HG03175 (cell line): ENCODE measurements at regions not wholly inside any gene's neighbourhood (a gene's known extent, or its start where the extent isn't known, plus 50 kb on each side); places are given as distances from the start of the nearest gene placed in this dataset.
"Not testable (repeated sequence)": the region's sequence is repeated elsewhere in the genome, so short reads cannot be mapped to it uniquely, and the experiment has no call there.

Experiments
- ATAC-seq: cut with Tn5 transposase; IDR thresholded peaks from one replicate; pipeline ENCODE4 v1.9.1; 2021; ENCODE audit warnings: mild to moderate bottlenecking, moderate library complexity; ENCODE audit not compliant: unreplicated experiment

DNA sequence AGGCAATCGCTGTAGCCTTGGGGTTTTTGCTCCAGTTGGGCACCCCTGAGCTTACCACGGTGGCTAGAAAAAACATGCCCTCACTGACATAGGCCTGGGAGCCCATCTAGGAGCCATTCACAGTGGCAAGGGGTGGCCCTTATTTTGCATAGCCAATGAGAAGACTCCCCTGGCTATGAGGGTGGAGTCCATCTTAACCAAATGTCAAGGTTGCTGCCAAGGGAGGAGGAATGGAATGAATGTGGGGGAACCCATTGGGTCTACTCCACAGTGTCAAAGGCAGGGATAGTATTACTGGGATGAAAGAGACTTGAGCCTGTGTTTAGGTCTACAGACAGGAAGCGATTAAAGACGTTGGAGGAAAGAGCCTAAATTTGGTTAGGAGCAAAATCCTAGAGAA lies 295.7 kb upstream of the PLGLB2 start:
- ATAC-seq: not testable (repeated sequence)

DNA sequence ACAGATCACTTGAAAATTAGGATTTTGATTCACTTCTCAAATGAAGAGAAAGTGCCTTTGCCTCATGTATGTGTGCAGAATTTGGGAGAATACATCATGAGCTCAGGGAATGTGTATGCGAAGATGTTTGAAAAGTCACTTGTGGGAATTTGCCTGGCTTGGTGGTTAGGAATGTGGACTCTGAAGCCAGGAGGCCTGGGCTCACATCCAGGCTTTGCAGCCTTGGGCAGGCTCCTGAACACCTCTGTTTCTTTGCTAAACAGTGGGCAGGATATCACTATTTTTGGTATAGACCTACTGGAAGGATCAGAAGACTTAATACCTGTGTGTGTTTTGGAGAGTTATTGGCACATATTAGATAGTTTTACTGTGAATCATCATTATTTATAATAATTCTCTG lies 295.0 kb upstream of the PLGLB2 start:
- ATAC-seq: not testable (repeated sequence)

DNA sequence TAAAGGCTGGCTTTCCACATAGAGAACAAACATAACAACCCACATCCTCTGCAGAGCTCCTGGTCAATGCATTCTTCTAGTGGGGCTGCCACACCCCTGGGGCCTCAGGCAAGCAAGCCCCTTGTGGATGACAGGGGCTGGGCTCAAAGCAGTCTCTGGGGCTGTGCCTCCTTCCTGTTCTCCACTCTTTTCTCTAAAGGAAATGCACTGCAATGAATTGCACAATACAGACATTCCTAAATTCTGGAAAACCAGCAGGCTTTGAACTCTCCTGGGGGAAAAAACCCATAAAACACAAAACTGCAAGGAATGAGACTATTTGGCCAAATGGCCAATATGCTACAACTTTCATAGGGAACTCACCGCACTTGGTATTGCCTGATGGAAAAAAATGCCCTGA lies 293.9 kb upstream of the PLGLB2 start:
- not testable (repeated sequence) for ATAC-seq

DNA sequence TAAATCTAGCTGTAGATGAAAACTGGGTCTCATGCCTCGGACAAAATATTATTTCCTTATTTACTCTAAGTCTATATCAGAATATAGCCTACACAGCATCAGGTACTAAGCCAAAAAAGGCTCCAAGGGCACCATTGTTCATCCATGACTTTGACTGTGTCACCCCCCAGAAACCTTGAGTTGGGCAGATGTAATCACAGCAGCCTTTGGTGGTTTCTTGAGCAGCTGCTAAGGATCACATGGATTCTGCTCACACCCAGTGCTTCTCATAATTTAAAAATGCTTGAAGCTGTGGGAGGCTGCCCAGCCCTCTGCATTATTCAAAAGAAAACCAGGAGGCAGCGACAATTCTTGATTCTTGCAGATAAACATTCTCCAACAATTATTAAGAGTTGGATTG lies 293.5 kb upstream of the PLGLB2 start:
- not testable (repeated sequence) for ATAC-seq

DNA sequence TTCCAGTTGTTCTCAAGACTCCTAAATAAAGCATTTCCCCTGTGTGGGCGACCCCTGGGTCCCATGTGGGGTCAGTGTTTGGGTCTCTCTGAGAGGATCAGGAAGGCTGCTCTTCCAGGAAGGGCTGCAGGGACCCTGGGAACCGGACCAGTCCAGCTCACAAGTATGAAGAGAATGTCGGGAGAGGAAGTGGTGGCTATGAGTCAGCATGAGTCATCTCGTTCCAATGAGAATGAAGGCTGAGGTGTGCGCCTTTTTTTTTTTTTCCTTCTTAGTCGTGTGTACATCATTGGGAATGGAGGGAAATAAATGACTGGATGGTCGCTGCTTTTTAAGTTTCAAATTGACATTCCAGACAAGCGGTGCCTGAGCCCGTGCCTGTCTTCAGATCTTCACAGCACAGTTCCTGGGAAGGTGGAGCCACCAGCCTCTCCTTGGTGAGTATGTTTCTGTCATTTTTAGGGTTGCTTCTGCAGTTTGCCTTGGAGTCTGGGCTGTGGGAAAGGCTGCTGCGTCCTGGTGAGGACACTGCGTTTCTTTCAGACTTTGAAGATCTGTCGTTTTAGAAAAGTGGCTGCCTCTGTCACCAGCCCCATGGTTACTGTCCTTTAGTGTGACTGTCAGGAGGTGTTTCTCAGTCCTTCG lies 292.6 kb upstream of the PLGLB2 start:
- ATAC-seq: peak; percentile 47

DNA sequence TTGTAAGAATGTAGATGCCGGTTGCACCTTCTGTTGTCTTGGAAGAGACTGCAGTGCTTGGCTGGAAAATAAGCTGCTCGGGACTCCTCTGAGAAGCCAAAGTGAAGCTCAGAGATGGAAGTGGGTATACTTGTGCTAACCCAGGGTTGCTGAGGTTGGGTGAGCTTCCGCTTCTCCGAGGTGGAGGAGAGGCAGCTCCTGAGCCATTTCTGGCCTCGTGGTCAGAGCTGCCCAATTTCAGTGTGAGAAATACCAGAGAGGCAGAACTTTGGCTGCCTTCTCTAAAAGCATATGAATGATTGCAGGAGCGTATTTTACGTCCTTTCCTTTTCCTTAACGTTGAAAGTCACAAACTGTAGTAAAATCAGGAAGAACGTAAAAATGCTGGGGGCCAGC lies 292.0 kb upstream of the PLGLB2 start:
- peak; percentile 28 for ATAC-seq

DNA sequence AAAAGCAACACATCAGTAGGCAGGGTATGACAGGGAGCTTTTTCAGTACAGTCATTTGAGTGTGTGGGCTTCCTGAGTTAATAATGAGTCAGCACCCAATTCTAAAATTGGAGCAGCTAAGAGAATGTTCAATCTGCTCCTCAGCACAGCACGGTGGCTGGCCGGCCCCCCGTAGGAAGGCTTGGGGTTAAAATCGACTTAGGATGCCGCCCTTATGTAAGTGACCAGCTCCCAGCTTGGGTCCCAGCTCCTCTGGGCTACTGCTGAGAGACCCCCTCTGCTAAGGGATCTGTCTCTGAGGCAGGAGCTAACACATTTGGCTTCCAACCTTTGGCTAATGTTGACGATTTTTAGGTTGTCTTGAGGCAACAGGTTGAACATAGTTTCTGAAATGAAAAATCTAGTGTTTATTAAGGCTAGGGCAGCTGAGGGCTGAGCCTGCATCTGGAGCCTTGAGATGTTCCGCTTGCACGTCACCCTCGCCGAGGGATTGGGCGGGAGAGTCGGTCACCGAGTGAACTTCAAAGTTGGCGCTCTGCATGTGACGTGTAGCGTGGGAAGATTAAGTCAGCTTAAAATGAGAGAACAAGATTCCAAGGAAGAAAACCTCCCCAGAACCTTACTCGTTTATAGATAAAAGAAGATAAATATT lies 291.3 kb upstream of the PLGLB2 start:
- ATAC-seq: peak; percentile 78

DNA sequence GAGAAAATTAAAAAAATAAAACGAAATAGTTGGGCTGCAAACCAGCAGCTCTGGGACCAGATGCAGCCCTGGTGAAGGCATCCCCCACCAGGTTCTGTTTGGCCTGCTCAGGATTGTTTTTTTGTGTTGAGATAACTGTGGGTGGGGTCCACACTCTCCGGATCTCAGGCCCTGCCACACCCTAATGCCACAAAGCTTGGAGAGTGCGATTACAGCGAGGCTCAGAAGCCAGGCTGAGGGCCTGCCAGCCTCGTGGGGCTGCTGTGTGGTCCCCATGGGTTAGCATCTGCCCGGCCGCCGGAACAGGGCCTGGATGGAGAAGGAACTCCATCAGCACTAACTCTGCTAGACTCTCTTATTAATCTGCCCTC lies 290.8 kb upstream of the PLGLB2 start:
- ATAC-seq: not testable (repeated sequence)

DNA sequence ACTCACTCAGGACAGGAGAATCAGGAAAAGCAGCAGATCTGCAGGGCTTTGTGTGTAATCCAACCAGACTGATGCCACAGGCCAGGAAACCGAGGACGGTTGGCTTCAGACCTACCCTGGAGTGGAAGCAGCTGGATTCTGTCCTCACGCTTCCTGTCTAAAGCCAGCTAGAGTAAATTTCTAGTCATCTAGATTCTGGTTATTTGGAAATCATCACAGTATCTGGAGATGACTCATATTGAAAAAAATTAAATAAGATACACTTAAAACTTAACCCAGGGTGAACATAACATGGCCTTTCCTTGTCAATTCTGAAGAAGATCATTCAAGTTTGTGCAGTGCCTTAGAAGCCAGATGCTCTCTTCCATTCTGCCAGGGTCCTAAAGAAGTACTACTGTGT lies 288.9 kb upstream of the PLGLB2 start:
- not testable (repeated sequence) for ATAC-seq

DNA sequence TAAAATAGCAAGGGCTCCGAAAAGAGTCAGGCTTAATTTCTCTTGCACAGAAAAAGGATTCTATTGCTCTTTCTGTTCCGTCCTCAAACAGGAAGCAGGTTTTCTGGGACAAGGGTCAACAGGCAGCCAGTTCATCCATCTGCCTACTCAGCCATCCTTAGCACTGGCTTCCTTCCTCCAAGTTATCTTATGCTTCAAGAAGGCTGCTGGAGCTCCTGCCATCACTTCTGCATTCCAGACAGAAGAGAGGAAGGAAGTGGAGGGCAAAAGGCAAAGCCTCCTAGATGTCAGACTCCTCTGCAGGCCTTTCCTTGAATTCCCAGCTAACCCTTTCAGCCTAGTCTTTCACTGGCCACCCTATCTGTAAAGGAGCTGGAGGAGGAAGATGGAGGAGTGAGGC lies 287.8 kb upstream of the PLGLB2 start:
- ATAC-seq: not testable (repeated sequence)

DNA sequence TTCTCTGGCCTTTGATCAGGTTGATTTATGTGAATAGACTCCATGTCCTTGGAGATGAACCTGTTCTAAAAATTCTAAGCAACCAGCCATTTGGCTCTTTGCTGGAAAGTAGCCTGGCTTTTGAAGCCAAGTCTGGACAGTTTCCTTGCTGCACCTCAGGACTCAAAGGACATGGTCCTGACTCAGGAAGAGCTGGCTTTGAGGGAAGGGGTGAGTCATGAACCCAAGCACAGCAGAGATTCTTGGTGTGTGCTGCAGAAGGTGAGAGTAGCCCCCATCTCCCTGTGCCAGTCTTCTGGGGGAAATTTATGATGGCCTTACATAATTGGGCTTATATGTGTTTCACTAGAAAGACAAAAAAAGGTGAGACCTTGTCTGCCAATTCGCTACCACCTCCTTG lies 287.2 kb upstream of the PLGLB2 start:
- ATAC-seq: not testable (repeated sequence)

DNA sequence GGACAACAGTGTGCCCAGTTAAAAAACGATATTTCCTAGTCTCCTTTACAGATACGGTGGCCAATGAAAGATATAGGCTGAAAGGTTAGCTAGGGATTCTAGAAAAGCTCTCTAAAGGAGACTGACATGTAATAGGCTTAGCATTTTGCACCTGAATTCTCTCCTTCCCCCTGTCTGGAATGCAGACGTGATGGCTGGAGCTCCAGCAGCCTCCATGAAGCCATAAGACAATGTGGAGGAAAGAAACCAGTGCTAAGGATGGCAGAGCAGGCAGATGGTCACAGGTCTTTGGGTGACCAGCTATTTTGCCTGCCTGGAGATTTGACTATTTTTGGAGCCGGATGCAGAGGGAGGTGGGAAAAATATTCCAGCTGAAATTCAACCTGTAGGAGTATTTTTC lies 286.2 kb upstream of the PLGLB2 start:
- ATAC-seq: not testable (repeated sequence)

DNA sequence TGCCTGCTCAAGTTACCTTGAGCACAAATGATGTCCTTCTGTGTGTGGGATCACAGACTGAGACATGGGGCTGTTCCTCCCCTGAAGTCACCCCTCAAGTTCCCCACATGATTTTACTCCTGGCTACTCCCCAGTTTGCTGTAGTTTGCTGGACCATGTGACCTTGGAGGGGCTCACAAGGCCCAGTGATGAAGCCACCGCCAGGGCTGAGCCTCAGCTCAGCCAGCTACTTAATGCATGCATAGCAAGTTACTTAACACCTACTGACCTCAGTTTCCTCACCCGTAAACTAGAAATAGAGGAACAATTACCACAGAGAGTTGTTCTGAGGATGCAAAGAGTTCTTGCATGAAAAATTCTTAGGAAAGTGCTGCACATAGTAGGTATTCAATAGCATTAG lies 283.7 kb upstream of the PLGLB2 start:
- not testable (repeated sequence) for ATAC-seq

DNA sequence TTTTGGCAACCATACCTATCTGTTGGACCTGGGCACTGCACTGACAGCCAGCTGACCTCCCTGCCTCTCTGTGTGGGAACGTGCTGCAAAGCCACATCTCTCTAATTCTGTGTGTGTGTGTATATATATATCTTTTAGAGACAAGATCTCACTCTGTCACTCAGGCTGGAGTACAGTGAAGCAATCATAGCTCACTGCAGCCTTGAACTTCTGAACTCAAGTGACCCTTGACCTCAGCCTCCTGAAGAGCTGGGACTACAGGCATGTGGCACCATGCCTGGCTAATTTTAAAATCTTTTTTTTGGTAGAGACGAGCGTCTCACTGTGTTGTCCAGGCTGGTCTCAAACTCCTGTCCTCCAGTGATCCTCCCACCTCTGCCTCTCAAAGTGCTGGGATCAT lies 282.2 kb upstream of the PLGLB2 start:
- not testable (repeated sequence) for ATAC-seq

DNA sequence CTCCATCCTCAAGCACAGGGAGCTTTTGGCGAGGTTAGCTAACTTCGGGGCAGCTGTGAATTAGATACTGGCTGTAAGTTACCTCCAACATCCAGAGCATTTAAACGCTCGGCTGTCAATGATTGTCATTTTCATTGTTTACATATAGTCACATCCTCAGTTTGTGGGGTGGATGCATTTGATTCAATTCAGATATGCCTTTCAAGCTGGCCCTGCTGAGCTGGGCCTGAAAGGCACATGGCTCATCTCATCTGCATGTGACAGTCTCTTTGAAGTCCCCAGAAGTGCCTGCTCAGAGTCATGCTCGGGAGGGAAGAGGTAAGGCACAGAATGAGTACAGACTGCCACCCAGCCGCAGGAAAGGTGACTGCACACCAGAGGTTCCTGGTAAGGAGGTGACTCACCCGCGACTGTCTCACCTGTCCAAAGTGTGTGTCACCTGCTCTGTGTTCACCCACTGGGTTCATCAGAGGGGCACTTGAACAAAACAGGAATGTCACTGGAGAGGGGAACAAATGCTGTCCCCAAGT lies 281.2 kb upstream of the PLGLB2 start:
- peak; percentile 58 for ATAC-seq

DNA sequence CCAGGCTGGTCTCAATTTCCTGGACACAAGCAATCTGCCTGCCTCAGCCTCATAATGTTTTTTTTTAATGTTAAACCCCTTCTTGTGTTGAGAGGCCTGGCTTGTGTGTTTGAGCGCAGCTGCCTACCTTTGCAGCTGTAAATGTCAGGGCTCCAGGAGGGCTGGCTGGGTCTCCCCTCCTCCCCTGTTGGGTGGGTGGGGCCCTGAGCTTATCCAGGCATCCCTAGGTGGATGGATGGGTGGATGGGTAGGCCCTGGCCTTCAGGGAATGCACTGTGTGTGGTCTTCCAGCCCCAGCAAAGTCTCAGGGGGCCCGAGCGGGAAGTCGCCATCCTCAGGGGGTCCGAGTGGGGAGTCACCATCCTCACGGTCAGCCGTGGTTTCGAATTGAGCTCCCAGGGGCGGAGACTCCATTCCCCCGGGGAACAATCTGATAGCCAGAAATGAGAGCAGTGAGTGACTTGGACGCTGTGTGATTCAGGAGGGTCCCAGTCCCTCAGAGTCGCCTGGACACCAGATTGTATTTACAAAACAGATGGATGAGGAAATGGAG lies 279.4 kb upstream of the PLGLB2 start:
- not testable (repeated sequence) for ATAC-seq

DNA sequence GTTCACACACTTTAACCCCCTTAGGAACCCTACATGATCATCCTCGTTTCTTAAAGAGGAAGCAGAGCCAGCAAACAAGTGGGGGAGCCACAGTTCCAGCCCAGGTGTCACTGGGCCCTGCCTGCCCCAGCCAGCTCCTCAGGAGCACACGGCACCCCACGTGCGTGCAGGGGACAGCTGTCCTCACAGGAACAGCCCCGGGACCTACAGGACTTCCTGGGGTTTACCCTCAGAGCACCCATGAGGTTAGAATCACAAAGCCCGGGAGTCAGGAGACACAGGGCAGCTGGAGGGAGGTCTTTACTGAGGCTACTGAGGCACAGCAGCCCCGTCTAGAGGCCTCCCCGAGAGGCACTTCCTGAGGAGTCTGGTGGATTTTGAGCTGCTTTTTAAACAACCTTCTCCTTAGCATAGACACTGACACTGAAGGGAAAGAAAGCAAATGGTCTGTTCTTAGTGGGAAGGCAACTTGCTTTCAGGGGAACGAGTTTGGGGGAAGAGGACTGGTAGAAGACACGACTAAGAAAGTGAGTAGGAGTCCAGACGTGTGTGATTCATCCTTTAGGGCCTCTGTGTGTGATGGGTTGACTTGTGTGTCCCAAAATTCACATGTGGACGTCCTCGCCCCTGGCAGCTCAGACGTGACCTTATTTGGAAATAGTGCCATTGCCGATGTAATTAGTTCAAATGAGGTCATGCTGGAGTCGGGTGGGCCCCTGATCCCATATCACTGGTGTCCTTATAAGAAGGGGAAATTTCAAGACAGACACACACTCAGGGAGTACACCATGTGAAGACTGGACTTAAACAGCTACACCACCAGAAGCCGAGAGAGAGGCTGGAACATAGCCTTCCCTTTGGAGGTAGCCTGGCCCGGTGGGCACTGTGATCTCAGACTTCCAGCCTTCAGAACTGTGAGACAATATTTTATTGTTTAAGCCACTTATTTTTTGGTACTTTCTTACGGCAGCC lies 278.4 kb upstream of the PLGLB2 start:
- ATAC-seq: not testable (repeated sequence)

DNA sequence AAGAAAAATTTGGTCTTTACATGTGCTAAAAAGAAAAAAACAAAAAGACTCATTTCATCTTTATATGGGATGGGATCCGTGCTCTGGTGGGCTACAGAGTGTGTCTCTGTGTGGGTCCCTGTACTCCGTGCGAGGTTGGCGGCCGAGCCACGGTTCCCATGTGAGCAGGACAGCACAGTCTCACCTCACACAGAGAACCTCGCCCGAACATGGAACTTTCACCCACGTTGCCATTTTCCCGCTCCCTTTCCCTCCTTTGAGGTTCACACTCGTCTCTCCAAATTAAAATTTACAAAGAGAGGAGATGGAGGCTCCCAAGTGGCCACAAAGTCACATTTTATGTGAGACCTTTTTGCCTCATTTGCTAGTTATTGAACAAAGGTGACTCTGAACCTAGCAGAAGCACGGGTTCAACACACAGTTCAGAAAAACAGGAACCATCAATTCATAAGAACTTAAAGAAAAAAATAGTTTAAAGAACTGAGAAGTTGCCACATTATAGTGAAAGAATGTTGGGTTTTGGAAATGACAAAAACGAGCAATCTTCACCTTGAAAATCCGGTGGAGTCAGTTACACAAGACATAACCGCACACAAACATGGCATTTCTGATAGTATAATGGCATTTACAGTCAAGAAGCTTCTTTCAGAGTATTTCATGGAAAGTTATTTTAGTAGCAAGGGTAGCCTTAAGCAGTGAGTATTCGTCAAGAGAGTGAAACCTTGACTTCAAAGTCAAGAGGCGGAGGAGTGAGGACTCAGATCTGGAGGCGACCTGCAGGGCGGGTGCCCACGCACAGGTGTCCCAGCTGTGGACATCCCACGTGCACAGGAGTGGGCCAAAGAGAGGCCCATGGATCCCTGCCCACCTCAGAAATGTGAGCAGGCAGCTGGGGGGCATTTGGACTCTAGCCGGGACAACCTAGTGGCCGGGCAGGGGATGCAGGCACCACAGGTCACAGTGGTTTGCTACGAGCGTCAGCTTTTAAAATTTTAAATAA lies 277.2 kb upstream of the PLGLB2 start:
- not testable (repeated sequence) for ATAC-seq

DNA sequence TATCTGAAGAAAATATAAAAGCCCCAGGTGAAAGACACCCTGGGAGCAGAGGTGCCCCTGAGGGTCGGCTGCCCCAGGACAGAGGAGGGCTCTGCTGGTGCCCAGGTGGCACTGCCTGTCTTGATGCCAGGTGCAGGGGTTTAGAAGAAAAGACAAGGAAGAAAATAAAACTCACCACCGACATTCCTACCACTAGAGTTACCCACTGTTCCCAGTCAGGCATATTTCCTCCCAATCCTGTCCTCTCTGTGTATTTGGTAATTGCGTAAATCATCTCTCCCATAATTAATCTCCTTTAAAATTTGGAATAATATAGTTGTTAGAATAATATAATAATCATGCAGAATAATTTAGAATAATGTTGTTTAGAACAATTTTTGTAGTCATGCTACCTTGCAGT lies 276.4 kb upstream of the PLGLB2 start:
- not testable (repeated sequence) for ATAC-seq
